Esophagus squamous epithelium (tissue), 4 donors: ENCODE measurements at regions not wholly inside any gene's neighbourhood (a gene's known extent, or its start where the extent isn't known, plus 50 kb on each side); places are given as distances from the start of the nearest gene placed in this dataset.

ENCODE experiments used
- POLR2A ChIP-seq, 4 donors: fragments of 450-650 bp; IDR thresholded peaks; one replicate each; pipeline ENCODE4 v1.6.1; 2017; ENCODE audit warnings: antibody characterized with exemption in 4 of 4, mild to moderate bottlenecking in 4 of 4, moderate library complexity in 3 of 4
- TF ChIP-seq, protein P1 (sequence below), 6 experiments: fragments of 450-650 bp in 4 of 6; fragments of 200-600 bp in 2 of 6; sonication (generic) in 2 of 6; IDR thresholded peaks; one replicate each; pipeline ENCODE4 v1.5.1; 2016 to 2019; ENCODE audit warnings: antibody characterized with exemption in 6 of 6, mild to moderate bottlenecking in 4 of 6, moderate library complexity in 4 of 6

DNA sequence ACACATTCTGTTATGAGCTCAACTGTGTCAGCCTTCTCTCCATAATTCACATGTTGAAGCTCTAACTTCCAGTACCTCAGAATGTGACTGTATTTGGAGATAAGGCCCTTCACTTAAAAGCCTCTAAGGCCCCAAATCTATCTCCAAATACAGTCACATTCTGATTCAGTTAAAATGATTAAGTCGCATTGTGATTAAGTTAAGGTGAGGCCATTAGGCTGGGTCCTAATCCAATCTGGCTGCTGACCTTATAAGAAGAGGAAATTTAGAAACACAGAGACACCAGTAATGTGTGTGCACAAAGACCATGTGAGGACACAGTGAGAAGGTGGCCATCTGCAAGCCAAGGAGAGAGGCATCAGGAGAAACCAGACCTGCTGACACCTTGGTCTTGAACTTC is 141.6 kb downstream of the GXYLT1 start:
- TF ChIP-seq, protein P1, sequence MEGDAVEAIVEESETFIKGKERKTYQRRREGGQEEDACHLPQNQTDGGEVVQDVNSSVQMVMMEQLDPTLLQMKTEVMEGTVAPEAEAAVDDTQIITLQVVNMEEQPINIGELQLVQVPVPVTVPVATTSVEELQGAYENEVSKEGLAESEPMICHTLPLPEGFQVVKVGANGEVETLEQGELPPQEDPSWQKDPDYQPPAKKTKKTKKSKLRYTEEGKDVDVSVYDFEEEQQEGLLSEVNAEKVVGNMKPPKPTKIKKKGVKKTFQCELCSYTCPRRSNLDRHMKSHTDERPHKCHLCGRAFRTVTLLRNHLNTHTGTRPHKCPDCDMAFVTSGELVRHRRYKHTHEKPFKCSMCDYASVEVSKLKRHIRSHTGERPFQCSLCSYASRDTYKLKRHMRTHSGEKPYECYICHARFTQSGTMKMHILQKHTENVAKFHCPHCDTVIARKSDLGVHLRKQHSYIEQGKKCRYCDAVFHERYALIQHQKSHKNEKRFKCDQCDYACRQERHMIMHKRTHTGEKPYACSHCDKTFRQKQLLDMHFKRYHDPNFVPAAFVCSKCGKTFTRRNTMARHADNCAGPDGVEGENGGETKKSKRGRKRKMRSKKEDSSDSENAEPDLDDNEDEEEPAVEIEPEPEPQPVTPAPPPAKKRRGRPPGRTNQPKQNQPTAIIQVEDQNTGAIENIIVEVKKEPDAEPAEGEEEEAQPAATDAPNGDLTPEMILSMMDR (IDR thresholded peaks at IDR 0.05): no peak
- no peak for TF ChIP-seq POLR2A (IDR thresholded peaks at IDR 0.05)
